GM21737 (cell line): ENCODE measurements at regions not wholly inside any gene's neighbourhood (a gene's known extent, or its start where the extent isn't known, plus 50 kb on each side); places are given as distances from the start of the nearest gene placed in this dataset.

Source experiments
- ATAC-seq: cut with Tn5 transposase; IDR thresholded peaks from one replicate; pipeline ENCODE4 v1.9.1; 2021; ENCODE audit warnings: mild to moderate bottlenecking, moderate library complexity; ENCODE audit not compliant: unreplicated experiment

- no peak for ATAC-seq
Observed at GRCh38 chr21:27291006-27291405, 324.1 kb upstream of the ADAMTS5 start.

- no peak for ATAC-seq
Observed at GRCh38 chr21:27290028-27290427, 323.1 kb upstream of the ADAMTS5 start.

- no peak for ATAC-seq
Observed at GRCh38 chr21:27286760-27287159, 319.9 kb upstream of the ADAMTS5 start.

- no peak for ATAC-seq
Observed at GRCh38 chr21:27277110-27277509, 310.2 kb upstream of the ADAMTS5 start.

GRCh38 chr21:27275294-27275927, 308.5 kb upstream of the ADAMTS5 start:
- ATAC-seq, result no peak

- ATAC-seq, result no peak
Observed at GRCh38 chr21:27269644-27270043, 302.8 kb upstream of the ADAMTS5 start.

- no peak for ATAC-seq
Observed at GRCh38 chr21:27268290-27268689, 301.4 kb upstream of the ADAMTS5 start.

GRCh38 chr21:27265949-27266348, 299.1 kb upstream of the ADAMTS5 start:
- no peak for ATAC-seq

GRCh38 chr21:27265492-27265891, 298.6 kb upstream of the ADAMTS5 start:
- ATAC-seq, result no peak

- ATAC-seq, result no peak
Observed at GRCh38 chr21:27261676-27262075, 294.8 kb upstream of the ADAMTS5 start.

- ATAC-seq, result no peak
Observed at GRCh38 chr21:27260728-27261127, 293.8 kb upstream of the ADAMTS5 start.

GRCh38 chr21:27258742-27259448, 292.0 kb upstream of the ADAMTS5 start:
- no peak for ATAC-seq

- no peak for ATAC-seq
Observed at GRCh38 chr21:27257908-27258556, 291.1 kb upstream of the ADAMTS5 start.

GRCh38 chr21:27257226-27257625, 290.3 kb upstream of the ADAMTS5 start:
- no peak for ATAC-seq

GRCh38 chr21:27251752-27252151, 284.9 kb upstream of the ADAMTS5 start:
- no peak for ATAC-seq

GRCh38 chr21:27250366-27250765, 283.5 kb upstream of the ADAMTS5 start:
- ATAC-seq, result no peak

GRCh38 chr21:27248814-27249213, 281.9 kb upstream of the ADAMTS5 start:
- no peak for ATAC-seq

- no peak for ATAC-seq
Observed at GRCh38 chr21:27246741-27247140, 279.9 kb upstream of the ADAMTS5 start.

- no peak for ATAC-seq
Observed at GRCh38 chr21:27244776-27245175, 277.9 kb upstream of the ADAMTS5 start.

GRCh38 chr21:27244352-27244751, 277.5 kb upstream of the ADAMTS5 start:
- no peak for ATAC-seq

- ATAC-seq, result no peak
Observed at GRCh38 chr21:27240839-27241238, 274.0 kb upstream of the ADAMTS5 start.

- ATAC-seq, result no peak
Observed at GRCh38 chr21:27233514-27234115, 266.7 kb upstream of the ADAMTS5 start.
